ENCODE measurements at regions not wholly inside any gene's neighbourhood (a gene's known extent, or its start where the extent isn't known, plus 50 kb on each side); places are given as distances from the start of the nearest gene placed in this dataset.

GRCh38 chr13:64767054-64767453 is 2463.1 kb downstream of the PCDH9 start:
- H3K9me3 ChIP-seq (ENCODE audit: control insufficient read depth, insufficient read depth, low read length), result no peaks in the 10 kb centered on the region
- no peaks in the 10 kb centered on the region for H3K27me3 ChIP-seq (ENCODE audit: control insufficient read depth, insufficient read depth, low read length)
- H3K4me3 ChIP-seq (ENCODE audit: low read depth, low read length), result no peak overlapping the region
- TF ChIP-seq CTCF (IDR thresholded peaks at IDR 0.05; ENCODE audit: low read depth, low read length), result no peak
- H3K27ac ChIP-seq (ENCODE audit: low read depth, low read length), result no peak overlapping the region
- ChIA-PET CTCF (no interaction called here), POLR2A (no interaction called here)
- no peak for DNase-seq (ENCODE audit: low read depth, low spot score)

- Histone ChIP-seq H3K4me3 (ENCODE audit: low read depth, low read length) (no peak overlapping the region), H3K27me3 (ENCODE audit: control insufficient read depth, insufficient read depth, low read length) (no peaks in the 10 kb centered on the region), H3K27ac (ENCODE audit: low read depth, low read length) (no peak overlapping the region), H3K9me3 (ENCODE audit: control insufficient read depth, insufficient read depth, low read length) (no peaks in the 10 kb centered on the region)
- TF ChIP-seq CTCF (IDR thresholded peaks at IDR 0.05; ENCODE audit: low read depth, low read length), result no peak
- DNase-seq (ENCODE audit: low read depth, low spot score), result no peak
- CTCF ChIA-PET, result interaction anchor here (0.6 kb wide), 1 partner anchor 151 kb away, joined by 3 read pairs; no protein-coding TSS in a partner anchor
- POLR2A ChIA-PET, result no interaction called here
Measured at GRCh38 chr13:64765636-64766035, 2464.5 kb downstream of the PCDH9 start.

- CTCF ChIA-PET, result no interaction called here
- H3K4me3 ChIP-seq (ENCODE audit: low read depth, low read length), result no peak overlapping the region
- POLR2A ChIA-PET, result interaction anchor here (0.6 kb wide), 1 partner anchor 1098 kb away, joined by 3 read pairs; no protein-coding TSS in a partner anchor
- no peaks in the 10 kb centered on the region for H3K9me3 ChIP-seq (ENCODE audit: control insufficient read depth, insufficient read depth, low read length)
- no peak overlapping the region for H3K27ac ChIP-seq (ENCODE audit: low read depth, low read length)
- no peaks in the 10 kb centered on the region for H3K27me3 ChIP-seq (ENCODE audit: control insufficient read depth, insufficient read depth, low read length)
- DNase-seq (ENCODE audit: low read depth, low spot score), result no peak
- no peak for TF ChIP-seq CTCF (IDR thresholded peaks at IDR 0.05; ENCODE audit: low read depth, low read length)
Measured at GRCh38 chr13:64758521-64759244, 2471.5 kb downstream of the PCDH9 start.

- no peak for TF ChIP-seq CTCF (IDR thresholded peaks at IDR 0.05; ENCODE audit: low read depth, low read length)
- Histone ChIP-seq H3K27ac (ENCODE audit: low read depth, low read length) (no peak overlapping the region), H3K4me3 (ENCODE audit: low read depth, low read length) (no peak overlapping the region), H3K9me3 (ENCODE audit: control insufficient read depth, insufficient read depth, low read length) (no peaks in the 10 kb centered on the region), H3K27me3 (ENCODE audit: control insufficient read depth, insufficient read depth, low read length) (no peaks in the 10 kb centered on the region)
- ChIA-PET CTCF (no interaction called here), POLR2A (no interaction called here)
- no peak for DNase-seq (ENCODE audit: low read depth, low spot score)
Measured at GRCh38 chr13:64756621-64757020, 2473.5 kb downstream of the PCDH9 start.

GRCh38 chr13:64755961-64756360 is 2474.2 kb downstream of the PCDH9 start:
- ChIA-PET CTCF (no interaction called here), POLR2A (no interaction called here)
- no peak for TF ChIP-seq CTCF (IDR thresholded peaks at IDR 0.05; ENCODE audit: low read depth, low read length)
- Histone ChIP-seq H3K4me3 (ENCODE audit: low read depth, low read length) (no peak overlapping the region), H3K27ac (ENCODE audit: low read depth, low read length) (no peak overlapping the region), H3K9me3 (ENCODE audit: control insufficient read depth, insufficient read depth, low read length) (no peaks in the 10 kb centered on the region), H3K27me3 (ENCODE audit: control insufficient read depth, insufficient read depth, low read length) (no peaks in the 10 kb centered on the region)
- no peak for DNase-seq (ENCODE audit: low read depth, low spot score)

Measured in AG04450 (cell line).